PC-3 (cell line): ENCODE measurements at regions not wholly inside any gene's neighbourhood (a gene's known extent, or its start where the extent isn't known, plus 50 kb on each side); places are given as distances from the start of the nearest gene placed in this dataset.

Experiments
- ATAC-seq: fragments of 200-7000 bp; cut with Tn5 transposase; 2 replicates; pipeline ENCODE4 v1.9.1; 2020; ENCODE audit warnings: mild to moderate bottlenecking, moderate library complexity
- BruUV-seq: library from RNA; stranded (reverse); fragments of 400-500 nt; replicated peaks from 2 replicates; lab custom pipeline; 2021; lab: Mats Ljungman, UMichigan
- CTCF ChIA-PET: fragments of 300-600 bp; sonication (Branson Sonifier 250); formaldehyde crosslinking; loops from one replicate; lab custom pipeline; 2022; ENCODE audit warnings: antibody characterized with exemption; lab: Charles Lee
- POLR2A ChIA-PET: fragments of 300-600 bp; sonication (Branson Sonifier 250); formaldehyde crosslinking; loops from one replicate; lab custom pipeline; 2022; ENCODE audit warnings: antibody characterized with exemption; ENCODE audit not compliant: unreplicated experiment; lab: Charles Lee
- DNase-seq: peaks from one replicate; pipeline ENCODE4 v3.0.0-alpha.2; 2015
- H2AFZ ChIP-seq: fragments of 300-600 bp; sonication (generic); 2 replicates; pipeline ENCODE4 v1.6.0; 2016; ENCODE audit warnings: antibody characterized with exemption, low read length
- H3F3A ChIP-seq: fragments of 300-600 bp; sonication (generic); one replicate; pipeline ENCODE4 v1.6.0; 2017; ENCODE audit warnings: antibody characterized with exemption, low read length, control low read depth, mild to moderate bottlenecking; ENCODE audit not compliant: unreplicated experiment
- H3K27ac ChIP-seq: fragments of 300-600 bp; sonication (generic); 2 replicates; pipeline ENCODE4 v1.5.1; 2016; ENCODE audit warnings: mild to moderate bottlenecking, low read length
- H3K27me3 ChIP-seq: fragments of 300-600 bp; sonication (generic); 2 replicates; pipeline ENCODE4 v1.6.1; 2016; ENCODE audit warnings: low read length, mixed read lengths
- H3K36me3 ChIP-seq: fragments of 300-600 bp; sonication (generic); 2 replicates; pipeline ENCODE4 v1.6.1; 2016; ENCODE audit warnings: low read depth, mixed run types, low read length, mixed read lengths
- H3K4me1 ChIP-seq: fragments of 300-600 bp; sonication (generic); 2 replicates; pipeline ENCODE4 v1.5.1; 2016; ENCODE audit warnings: low read length; ENCODE audit not compliant: insufficient read depth
- H3K4me2 ChIP-seq: fragments of 300-600 bp; sonication (generic); 2 replicates; pipeline ENCODE4 v1.6.0; 2016; ENCODE audit warnings: low read length
- H3K4me3 ChIP-seq: fragments of 300-600 bp; sonication (generic); 2 replicates; pipeline ENCODE4 v1.5.1; 2016; ENCODE audit warnings: mild to moderate bottlenecking, low read length, mixed read lengths
- H3K79me2 ChIP-seq: fragments of 300-600 bp; sonication (generic); 2 replicates; pipeline ENCODE4 v1.6.1; 2017; ENCODE audit warnings: low read length, mixed read lengths
- H3K9ac ChIP-seq: fragments of 300-600 bp; sonication (generic); 2 replicates; pipeline ENCODE4 v1.6.0; 2016; ENCODE audit warnings: mild to moderate bottlenecking, low read length
- H3K9me2 ChIP-seq: fragments of 300-600 bp; sonication (generic); replicated peaks from 2 replicates; pipeline ENCODE4 v1.6.1; 2016; ENCODE audit warnings: mixed run types, low read length, mixed read lengths
- H3K9me3 ChIP-seq: fragments of 300-600 bp; sonication (generic); 2 replicates; pipeline ENCODE4 v1.6.1; 2016; ENCODE audit warnings: low read length, mixed read lengths
- H4K20me1 ChIP-seq: fragments of 300-600 bp; sonication (generic); 2 replicates; pipeline ENCODE4 v1.6.1; 2016; ENCODE audit warnings: low read length, mixed read lengths
- EZH2 ChIP-seq: fragments of 300-600 bp; sonication (generic); IDR thresholded peaks from one replicate; pipeline ENCODE4 v1.6.1; 2017; ENCODE audit warnings: antibody characterized with exemption, mild to moderate bottlenecking, low read length; ENCODE audit not compliant: unreplicated experiment
- EZH2phosphoT487 ChIP-seq: fragments of 300-600 bp; sonication (generic); IDR thresholded peaks from 2 replicates; pipeline ENCODE4 v1.6.1; 2018; ENCODE audit warnings: mild to moderate bottlenecking, antibody characterized with exemption, low read length, borderline replicate concordance
- intact Hi-C: fragments of 100-400 bp; cut with micrococcal nuclease; formaldehyde crosslinking; loops from 2 replicates; pipeline ENCODE4 v1.9.0; 2023
- TF ChIP-seq, protein P1 (sequence below): fragments of 300-600 bp; sonication (generic); conservative IDR thresholded peaks from 2 replicates; pipeline ENCODE4 v1.5.1; 2017; ENCODE audit warnings: antibody characterized with exemption, low read depth, mild to moderate bottlenecking, low read length

DNA sequence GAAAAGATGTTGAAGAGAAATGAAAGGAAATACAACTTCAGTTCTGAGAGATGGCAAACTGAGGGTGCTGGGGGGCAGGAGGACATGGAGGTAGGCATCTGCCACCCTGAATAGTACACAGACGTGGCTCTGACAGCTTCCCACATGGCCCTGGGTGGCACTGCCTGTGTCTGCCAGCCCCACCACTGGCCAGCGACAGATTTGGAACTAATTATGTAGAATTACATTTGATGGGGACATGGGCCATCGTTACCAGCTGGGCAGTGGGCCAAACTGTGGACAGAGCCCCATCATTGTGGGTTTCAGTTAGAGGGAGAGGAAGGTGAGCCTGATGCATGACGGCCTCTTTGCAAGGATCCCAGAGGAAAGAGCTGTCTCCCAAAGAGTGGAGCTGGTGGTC lies 216.0 kb upstream of the HAAO start:
- Histone ChIP-seq H3K9me3 (no peaks in the 10 kb centered on the region), H3K27me3 (no peaks in the 10 kb centered on the region), H3K36me3 (no peaks in the 10 kb centered on the region), H3K9ac (no peak overlapping the region), H3K4me2 (no peak overlapping the region), H3K9me2 (no peaks in the 10 kb centered on the region), H2AFZ (no peak overlapping the region), H3F3A (no peaks in the 10 kb centered on the region), H3K27ac (no peak overlapping the region), H3K79me2 (no peaks in the 10 kb centered on the region), H4K20me1 (no peaks in the 10 kb centered on the region), H3K4me1 (peaks cover 16% of the 10 kb centered on the region), H3K4me3 (no peak overlapping the region)
- ChIA-PET POLR2A (no interaction called here), CTCF (no interaction called here)
- intact Hi-C loops, result no loop called here
- BruUV-seq, result no TSS peak
- ATAC-seq (no peak), DNase-seq (no peak)
- no peak for TF ChIP-seq EZH2
- TF ChIP-seq, protein P1, sequence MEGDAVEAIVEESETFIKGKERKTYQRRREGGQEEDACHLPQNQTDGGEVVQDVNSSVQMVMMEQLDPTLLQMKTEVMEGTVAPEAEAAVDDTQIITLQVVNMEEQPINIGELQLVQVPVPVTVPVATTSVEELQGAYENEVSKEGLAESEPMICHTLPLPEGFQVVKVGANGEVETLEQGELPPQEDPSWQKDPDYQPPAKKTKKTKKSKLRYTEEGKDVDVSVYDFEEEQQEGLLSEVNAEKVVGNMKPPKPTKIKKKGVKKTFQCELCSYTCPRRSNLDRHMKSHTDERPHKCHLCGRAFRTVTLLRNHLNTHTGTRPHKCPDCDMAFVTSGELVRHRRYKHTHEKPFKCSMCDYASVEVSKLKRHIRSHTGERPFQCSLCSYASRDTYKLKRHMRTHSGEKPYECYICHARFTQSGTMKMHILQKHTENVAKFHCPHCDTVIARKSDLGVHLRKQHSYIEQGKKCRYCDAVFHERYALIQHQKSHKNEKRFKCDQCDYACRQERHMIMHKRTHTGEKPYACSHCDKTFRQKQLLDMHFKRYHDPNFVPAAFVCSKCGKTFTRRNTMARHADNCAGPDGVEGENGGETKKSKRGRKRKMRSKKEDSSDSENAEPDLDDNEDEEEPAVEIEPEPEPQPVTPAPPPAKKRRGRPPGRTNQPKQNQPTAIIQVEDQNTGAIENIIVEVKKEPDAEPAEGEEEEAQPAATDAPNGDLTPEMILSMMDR, result no peak
- TF ChIP-seq EZH2phosphoT487, result no peak

DNA sequence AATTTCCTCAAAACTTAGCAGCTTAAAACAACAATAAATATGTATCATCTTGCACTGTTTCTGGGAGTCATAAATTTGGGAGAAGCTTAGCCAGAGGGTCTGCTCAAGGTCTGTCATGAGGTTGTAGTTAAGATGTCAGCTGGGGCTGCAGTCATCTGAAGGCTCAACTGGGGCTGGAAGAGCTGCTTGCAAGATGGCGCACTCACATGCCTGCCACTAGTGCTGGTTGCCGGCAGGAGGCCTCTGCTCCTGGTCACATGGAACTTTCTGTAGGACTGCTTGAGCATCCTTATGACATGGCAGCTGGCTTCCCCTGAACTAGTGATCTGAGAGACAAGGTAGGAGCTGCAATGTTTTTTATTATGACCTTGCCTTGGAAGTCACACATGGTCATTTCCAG lies 215.5 kb upstream of the HAAO start:
- Histone ChIP-seq H4K20me1 (no peaks in the 10 kb centered on the region), H3K4me3 (no peak overlapping the region), H3K27ac (no peak overlapping the region), H3K79me2 (no peaks in the 10 kb centered on the region), H3K9me3 (no peaks in the 10 kb centered on the region), H3K4me1 (peaks cover 16% of the 10 kb centered on the region), H3F3A (no peaks in the 10 kb centered on the region), H2AFZ (no peak overlapping the region), H3K9ac (no peak overlapping the region), H3K27me3 (no peaks in the 10 kb centered on the region), H3K4me2 (no peak overlapping the region), H3K36me3 (no peaks in the 10 kb centered on the region), H3K9me2 (no peaks in the 10 kb centered on the region)
- no peak for TF ChIP-seq EZH2phosphoT487
- TF ChIP-seq, protein P1, result no peak
- TF ChIP-seq EZH2, result no peak
- intact Hi-C loops, result no loop called here
- no peak for ATAC-seq
- ChIA-PET POLR2A (no interaction called here), CTCF (no interaction called here)
- BruUV-seq, result no TSS peak
- no peak for DNase-seq

DNA sequence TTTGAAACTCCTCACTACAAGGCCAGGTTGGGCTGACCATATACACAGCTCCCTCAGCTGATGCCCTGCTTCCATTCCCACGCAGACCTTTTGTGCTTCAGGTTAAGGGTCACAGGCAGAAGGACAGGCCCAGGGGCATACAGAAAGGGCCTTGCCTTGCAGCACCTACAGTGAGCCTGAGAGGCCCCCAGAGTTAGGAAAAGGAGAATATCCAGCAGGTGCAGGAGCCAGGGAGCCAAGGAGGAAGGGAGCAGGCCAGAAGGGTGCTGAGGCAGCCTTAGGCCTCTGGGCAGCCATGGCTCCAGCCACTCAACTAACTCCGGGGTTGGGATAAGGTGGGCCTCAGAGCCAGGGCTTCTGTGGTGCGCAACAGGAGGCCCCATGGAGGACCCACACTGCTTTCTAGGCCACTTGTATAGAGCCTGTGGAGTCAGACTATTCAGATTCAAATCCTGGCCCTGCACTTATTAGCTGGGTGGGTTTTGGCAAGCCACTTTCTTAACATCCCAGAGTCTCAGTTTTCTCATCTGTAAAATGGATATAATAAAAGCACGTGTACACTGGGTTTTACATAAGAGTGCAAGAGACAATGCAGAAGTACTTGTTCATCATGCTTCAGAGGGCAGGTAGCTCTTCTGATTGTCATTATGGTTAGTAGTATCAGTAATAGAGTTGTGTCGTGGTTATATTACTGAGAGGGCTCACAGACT lies 214.6 kb upstream of the HAAO start:
- intact Hi-C loops, result no loop called here
- no peak overlapping the region for H3K4me3 ChIP-seq
- H3K27ac ChIP-seq, result no peak overlapping the region
- no peaks in the 10 kb centered on the region for H4K20me1 ChIP-seq
- no peaks in the 10 kb centered on the region for H3K27me3 ChIP-seq
- no peak overlapping the region for H3K4me2 ChIP-seq
- H3K79me2 ChIP-seq, result no peaks in the 10 kb centered on the region
- ATAC-seq, result no peak
- H3K9me3 ChIP-seq, result no peaks in the 10 kb centered on the region
- no peak for DNase-seq
- H3K9me2 ChIP-seq, result no peaks in the 10 kb centered on the region
- ChIA-PET CTCF (interaction anchor here (0.7 kb wide), 1 partner anchor 17 kb away, joined by 14 read pairs; no protein-coding TSS in a partner anchor), POLR2A (no interaction called here)
- no peaks in the 10 kb centered on the region for H3F3A ChIP-seq
- H2AFZ ChIP-seq, result no peak overlapping the region
- H3K4me1 ChIP-seq, result peaks cover 16% of the 10 kb centered on the region
- TF ChIP-seq EZH2phosphoT487 (no peak), EZH2 (no peak)
- TF ChIP-seq, protein P1, result no peak
- no peaks in the 10 kb centered on the region for H3K36me3 ChIP-seq
- H3K9ac ChIP-seq, result no peak overlapping the region
- BruUV-seq, result no TSS peak
